Karpas-422 (cell line): ENCODE measurements at regions not wholly inside any gene's neighbourhood (a gene's known extent, or its start where the extent isn't known, plus 50 kb on each side); places are given as distances from the start of the nearest gene placed in this dataset.

ENCODE experiments used
- DNase-seq: peaks from one replicate; pipeline ENCODE4 v3.0.0-alpha.2; 2015
- H2AFZ ChIP-seq: fragments of 200-600 bp; sonication (generic); 2 replicates; pipeline ENCODE4 v1.6.1; 2014; ENCODE audit warnings: antibody characterized with exemption, low read length, mixed read lengths
- H3K27ac ChIP-seq: fragments of 200-600 bp; sonication (generic); 2 replicates; pipeline ENCODE4 v1.5.1; 2014; ENCODE audit warnings: mild to moderate bottlenecking, low read length, moderate library complexity
- H3K27me3 ChIP-seq: fragments of 200-600 bp; sonication (generic); 2 replicates; pipeline ENCODE4 v1.6.1; 2014; ENCODE audit warnings: low read length, mixed read lengths
- H3K36me3 ChIP-seq: fragments of 200-600 bp; sonication (generic); 2 replicates; pipeline ENCODE4 v1.6.1; 2014; ENCODE audit warnings: low read length, mixed read lengths; ENCODE audit not compliant: insufficient read depth
- H3K4me1 ChIP-seq: fragments of 200-600 bp; sonication (generic); 2 replicates; pipeline ENCODE4 v1.6.1; 2014; ENCODE audit warnings: mild to moderate bottlenecking, low read length, mixed read lengths
- H3K4me2 ChIP-seq: fragments of 200-600 bp; sonication (generic); 2 replicates; pipeline ENCODE4 v1.6.1; 2014; ENCODE audit warnings: low read length, low read depth, mild to moderate bottlenecking; ENCODE audit not compliant: poor library complexity, severe bottlenecking
- H3K4me3 ChIP-seq: fragments of 200-600 bp; sonication (generic); 2 replicates; pipeline ENCODE4 v1.5.1; 2014; ENCODE audit warnings: mild to moderate bottlenecking, antibody characterized with exemption, low read length, mixed read lengths
- H3K79me2 ChIP-seq: fragments of 200-600 bp; sonication (generic); 2 replicates; pipeline ENCODE4 v1.6.1; 2014; ENCODE audit warnings: mild to moderate bottlenecking, low read length, mixed read lengths
- H3K9ac ChIP-seq: fragments of 200-600 bp; sonication (generic); 2 replicates; pipeline ENCODE4 v1.6.0; 2014; ENCODE audit warnings: low read length
- H3K9me2 ChIP-seq: fragments of 200-600 bp; sonication (generic), shearing (Covaris generic); replicated peaks from 2 replicates; pipeline ENCODE4 v1.6.0; 2014; ENCODE audit warnings: mild to moderate bottlenecking, low read length, moderate library complexity; ENCODE audit not compliant: insufficient read depth
- H3K9me3 ChIP-seq: fragments of 300-700, 200-600 bp; sonication (generic); 2 replicates; pipeline ENCODE4 v1.6.1; 2014; ENCODE audit warnings: low read length, mixed read lengths
- H4K20me1 ChIP-seq: fragments of 200-600 bp; sonication (generic); 2 replicates; pipeline ENCODE4 v1.6.1; 2014; ENCODE audit warnings: mild to moderate bottlenecking, antibody characterized with exemption, low read length, low read depth; ENCODE audit not compliant: insufficient read depth

- no peaks in the 10 kb centered on the region for H3K79me2 ChIP-seq
- H3K27ac ChIP-seq = no peak overlapping the region
- no peak overlapping the region for H3K4me3 ChIP-seq
- no peaks in the 10 kb centered on the region for H3K36me3 ChIP-seq
- no peak overlapping the region for H3K9ac ChIP-seq
- H3K4me1 ChIP-seq = no peaks in the 10 kb centered on the region
- H2AFZ ChIP-seq = no peak overlapping the region
- H3K4me2 ChIP-seq = no peak overlapping the region
- no peak for DNase-seq
- no peaks in the 10 kb centered on the region for H3K9me2 ChIP-seq
- no peaks in the 10 kb centered on the region for H3K9me3 ChIP-seq
- no peaks in the 10 kb centered on the region for H4K20me1 ChIP-seq
- no peaks in the 10 kb centered on the region for H3K27me3 ChIP-seq
Measured at GRCh38 chr9:26262421-26263107, 584.3 kb upstream of the TUSC1 start.

GRCh38 chr9:26261503-26262330, 583.5 kb upstream of the TUSC1 start:
- Histone ChIP-seq H3K4me1 (no peaks in the 10 kb centered on the region), H3K4me2 (no peak overlapping the region), H2AFZ (no peak overlapping the region), H3K9me3 (no peaks in the 10 kb centered on the region), H3K4me3 (no peak overlapping the region), H3K9ac (no peak overlapping the region), H3K9me2 (no peaks in the 10 kb centered on the region), H3K36me3 (no peaks in the 10 kb centered on the region), H3K79me2 (no peaks in the 10 kb centered on the region), H4K20me1 (no peaks in the 10 kb centered on the region), H3K27me3 (no peaks in the 10 kb centered on the region), H3K27ac (no peak overlapping the region)
- DNase-seq = no peak

GRCh38 chr9:26260238-26260637, 582.0 kb upstream of the TUSC1 start:
- no peaks in the 10 kb centered on the region for H3K79me2 ChIP-seq
- no peak overlapping the region for H3K27ac ChIP-seq
- no peak overlapping the region for H3K4me2 ChIP-seq
- no peaks in the 10 kb centered on the region for H3K27me3 ChIP-seq
- H4K20me1 ChIP-seq = no peaks in the 10 kb centered on the region
- no peak overlapping the region for H3K4me3 ChIP-seq
- H3K9me2 ChIP-seq = no peaks in the 10 kb centered on the region
- H3K9me3 ChIP-seq = no peaks in the 10 kb centered on the region
- no peaks in the 10 kb centered on the region for H3K4me1 ChIP-seq
- H3K36me3 ChIP-seq = no peaks in the 10 kb centered on the region
- no peak overlapping the region for H3K9ac ChIP-seq
- no peak overlapping the region for H2AFZ ChIP-seq
- DNase-seq = no peak

GRCh38 chr9:26247861-26248260, 569.6 kb upstream of the TUSC1 start:
- Histone ChIP-seq H3K4me1 (no peaks in the 10 kb centered on the region), H3K9me3 (no peaks in the 10 kb centered on the region), H3K9me2 (no peaks in the 10 kb centered on the region), H2AFZ (no peak overlapping the region), H3K27me3 (no peaks in the 10 kb centered on the region), H3K4me3 (no peak overlapping the region), H4K20me1 (no peaks in the 10 kb centered on the region), H3K36me3 (no peaks in the 10 kb centered on the region), H3K4me2 (no peak overlapping the region), H3K9ac (no peak overlapping the region), H3K27ac (no peak overlapping the region), H3K79me2 (no peaks in the 10 kb centered on the region)
- DNase-seq = no peak

- no peak overlapping the region for H3K4me3 ChIP-seq
- H3K27me3 ChIP-seq = no peaks in the 10 kb centered on the region
- H3K36me3 ChIP-seq = no peaks in the 10 kb centered on the region
- no peak overlapping the region for H3K9ac ChIP-seq
- no peaks in the 10 kb centered on the region for H3K9me3 ChIP-seq
- H3K9me2 ChIP-seq = no peaks in the 10 kb centered on the region
- no peak overlapping the region for H2AFZ ChIP-seq
- no peaks in the 10 kb centered on the region for H3K4me1 ChIP-seq
- H3K79me2 ChIP-seq = no peaks in the 10 kb centered on the region
- DNase-seq = peak; percentile 6
- H3K4me2 ChIP-seq = no peak overlapping the region
- H3K27ac ChIP-seq = no peak overlapping the region
- H4K20me1 ChIP-seq = no peaks in the 10 kb centered on the region
Measured at GRCh38 chr9:26244661-26245451, 566.6 kb upstream of the TUSC1 start.

- Histone ChIP-seq H2AFZ (no peak overlapping the region), H3K79me2 (no peaks in the 10 kb centered on the region), H4K20me1 (no peaks in the 10 kb centered on the region), H3K9ac (no peak overlapping the region), H3K27me3 (no peaks in the 10 kb centered on the region), H3K27ac (no peak overlapping the region), H3K4me1 (no peaks in the 10 kb centered on the region), H3K36me3 (no peaks in the 10 kb centered on the region), H3K4me2 (no peak overlapping the region), H3K4me3 (no peak overlapping the region), H3K9me3 (no peaks in the 10 kb centered on the region), H3K9me2 (no peaks in the 10 kb centered on the region)
- DNase-seq = no peak
Measured at GRCh38 chr9:26243726-26244125, 565.5 kb upstream of the TUSC1 start.

GRCh38 chr9:26243029-26243697, 564.9 kb upstream of the TUSC1 start:
- Histone ChIP-seq H3K79me2 (no peaks in the 10 kb centered on the region), H3K4me1 (no peaks in the 10 kb centered on the region), H2AFZ (no peak overlapping the region), H3K9ac (no peak overlapping the region), H3K4me3 (no peak overlapping the region), H4K20me1 (no peaks in the 10 kb centered on the region), H3K9me3 (no peaks in the 10 kb centered on the region), H3K27ac (no peak overlapping the region), H3K9me2 (no peaks in the 10 kb centered on the region), H3K4me2 (no peak overlapping the region), H3K27me3 (no peaks in the 10 kb centered on the region), H3K36me3 (no peaks in the 10 kb centered on the region)
- DNase-seq = peak; percentile 21

GRCh38 chr9:26240020-26240419, 561.8 kb upstream of the TUSC1 start:
- Histone ChIP-seq H3K27me3 (no peaks in the 10 kb centered on the region), H3K4me3 (no peak overlapping the region), H3K36me3 (no peaks in the 10 kb centered on the region), H2AFZ (no peak overlapping the region), H3K4me2 (no peak overlapping the region), H3K79me2 (no peaks in the 10 kb centered on the region), H3K9me3 (no peaks in the 10 kb centered on the region), H3K27ac (no peak overlapping the region), H4K20me1 (no peaks in the 10 kb centered on the region), H3K9me2 (no peaks in the 10 kb centered on the region), H3K9ac (no peak overlapping the region), H3K4me1 (no peaks in the 10 kb centered on the region)
- DNase-seq = no peak
